KMS-11 (cell line): ENCODE measurements at regions not wholly inside any gene's neighbourhood (a gene's known extent, or its start where the extent isn't known, plus 50 kb on each side); places are given as distances from the start of the nearest gene placed in this dataset.
"Not testable (repeated sequence)": the region's sequence is repeated elsewhere in the genome, so short reads cannot be mapped to it uniquely, and the experiment has no call there.

Experiments
- H2AFZ ChIP-seq: fragments of 200-600 bp; sonication (generic); 2 replicates; pipeline ENCODE4 v1.6.1; 2016; ENCODE audit warnings: antibody characterized with exemption, mixed run types, low read depth
- H3K27ac ChIP-seq: fragments of 200-600 bp; sonication (generic); 2 replicates; pipeline ENCODE4 v1.6.1; 2016; ENCODE audit warnings: mild to moderate bottlenecking, mixed run types
- H3K27me3 ChIP-seq: fragments of 200-600 bp; sonication (generic); 2 replicates; pipeline ENCODE4 v1.6.1; 2017; ENCODE audit warnings: mild to moderate bottlenecking, low read depth, mixed run types, moderate library complexity; ENCODE audit not compliant: insufficient read depth
- H3K36me3 ChIP-seq: fragments of 200-600 bp; sonication (generic); 2 replicates; pipeline ENCODE4 v1.6.1; 2017; ENCODE audit warnings: mild to moderate bottlenecking, mixed run types; ENCODE audit not compliant: insufficient read depth
- H3K4me1 ChIP-seq: fragments of 200-600 bp; sonication (generic); 2 replicates; pipeline ENCODE4 v1.6.1; 2016; ENCODE audit warnings: mild to moderate bottlenecking, low read depth, mixed run types; ENCODE audit not compliant: poor library complexity, severe bottlenecking
- H3K4me2 ChIP-seq: fragments of 200-600 bp; sonication (generic); 2 replicates; pipeline ENCODE4 v1.7.0; 2016; ENCODE audit warnings: mild to moderate bottlenecking, mixed run types
- H3K4me3 ChIP-seq: fragments of 200-600 bp; sonication (generic); IDR thresholded peaks from 2 replicates; pipeline ENCODE4 v1.6.1; 2017; ENCODE audit warnings: low read depth, low read length, mixed read lengths; ENCODE audit not compliant: insufficient read depth
- H3K79me2 ChIP-seq: fragments of 200-600 bp; sonication (generic); 2 replicates; pipeline ENCODE4 v1.6.1; 2016; ENCODE audit warnings: low read depth, mixed run types; ENCODE audit not compliant: insufficient read depth
- H3K9ac ChIP-seq: fragments of 200-600 bp; sonication (generic); 2 replicates; pipeline ENCODE4 v1.6.1; 2016; ENCODE audit warnings: mild to moderate bottlenecking, mixed run types
- H4K20me1 ChIP-seq: fragments of 200-600 bp; sonication (generic); 2 replicates; pipeline ENCODE4 v1.6.1; 2016; ENCODE audit warnings: mild to moderate bottlenecking, mixed run types; ENCODE audit not compliant: insufficient read depth
- CTCF ChIP-seq: fragments of 200-600 bp; sonication (generic); conservative IDR thresholded peaks from 2 replicates; pipeline ENCODE4 v1.6.1; 2017; ENCODE audit warnings: low read depth, mild to moderate bottlenecking, antibody characterized with exemption, low read length, moderate library complexity, mixed read lengths

- Histone ChIP-seq H3K27me3 (no peaks in the 10 kb centered on the region), H3K4me2 (no peak overlapping the region), H3K9ac (no peak overlapping the region), H3K36me3 (no peaks in the 10 kb centered on the region), H3K79me2 (no peaks in the 10 kb centered on the region), H4K20me1 (no peaks in the 10 kb centered on the region), H3K4me3 (no peak overlapping the region), H2AFZ (no peak overlapping the region), H3K4me1 (no peaks in the 10 kb centered on the region), H3K27ac (no peak overlapping the region)
- no peak for TF ChIP-seq CTCF
Measured at GRCh38 chr3:22862111-22862510, 341.0 kb upstream of the UBE2E2 start.

- not testable (repeated sequence) for H3K4me1 ChIP-seq, H3K9ac ChIP-seq, H3K27ac ChIP-seq, H3K4me3 ChIP-seq, H2AFZ ChIP-seq, H3K79me2 ChIP-seq, H3K4me2 ChIP-seq, H3K27me3 ChIP-seq, H3K36me3 ChIP-seq, H4K20me1 ChIP-seq
Measured at GRCh38 chr3:22882834-22883233, 320.3 kb upstream of the UBE2E2 start.

GRCh38 chr3:22885039-22885438 lies 318.1 kb upstream of the UBE2E2 start:
- Histone ChIP-seq H3K4me2 (no peak overlapping the region), H3K79me2 (no peaks in the 10 kb centered on the region), H3K36me3 (no peaks in the 10 kb centered on the region), H3K9ac (no peak overlapping the region), H3K4me1 (no peaks in the 10 kb centered on the region), H3K27ac (no peak overlapping the region), H3K27me3 (no peaks in the 10 kb centered on the region), H2AFZ (no peak overlapping the region), H3K4me3 (no peak overlapping the region), H4K20me1 (no peaks in the 10 kb centered on the region)
- no peak for TF ChIP-seq CTCF

- Histone ChIP-seq H3K27ac (no peak overlapping the region), H3K9ac (no peak overlapping the region), H2AFZ (no peak overlapping the region), H3K79me2 (no peaks in the 10 kb centered on the region), H3K36me3 (no peaks in the 10 kb centered on the region), H3K27me3 (no peaks in the 10 kb centered on the region), H3K4me1 (no peaks in the 10 kb centered on the region), H4K20me1 (no peaks in the 10 kb centered on the region), H3K4me2 (no peak overlapping the region), H3K4me3 (no peak overlapping the region)
- TF ChIP-seq CTCF: no peak
Measured at GRCh38 chr3:22885574-22886341, 317.4 kb upstream of the UBE2E2 start.

GRCh38 chr3:22886439-22887068 lies 316.6 kb upstream of the UBE2E2 start:
- H3K4me3 ChIP-seq: no peak overlapping the region
- no peak overlapping the region for H3K27ac ChIP-seq
- no peak overlapping the region for H3K4me2 ChIP-seq
- H3K4me1 ChIP-seq: no peaks in the 10 kb centered on the region
- no peaks in the 10 kb centered on the region for H3K36me3 ChIP-seq
- no peaks in the 10 kb centered on the region for H3K79me2 ChIP-seq
- no peaks in the 10 kb centered on the region for H3K27me3 ChIP-seq
- no peak for TF ChIP-seq CTCF
- no peak overlapping the region for H3K9ac ChIP-seq
- no peak overlapping the region for H2AFZ ChIP-seq
- H4K20me1 ChIP-seq: no peaks in the 10 kb centered on the region
